Transverse colon (tissue), 4 donors: ENCODE measurements at regions not wholly inside any gene's neighbourhood (a gene's known extent, or its start where the extent isn't known, plus 50 kb on each side); places are given as distances from the start of the nearest gene placed in this dataset.

ENCODE experiments used
- DNase-seq: peaks from one replicate; pipeline ENCODE4 v3.0.0-alpha.2; 2019
- H3K27ac ChIP-seq, 4 donors: fragments of 200-600 bp; sonication (generic); 2 replicates each; pipeline ENCODE4 v1.5.1; 2016 to 2018; ENCODE audit warnings: inconsistent platforms in 4 of 4
- H3K27me3 ChIP-seq: fragments of 200-600 bp; sonication (generic); 2 replicates; pipeline ENCODE4 v1.5.1; 2017; ENCODE audit warnings: inconsistent platforms
- H3K36me3 ChIP-seq, 4 donors: fragments of 200-600 bp; sonication (generic); 2 replicates each; pipeline ENCODE4 v1.5.1; 2017 to 2019; ENCODE audit warnings: inconsistent platforms in 4 of 4
- H3K4me1 ChIP-seq, 4 donors: fragments of 200-600 bp; sonication (generic); 2 replicates each; pipeline ENCODE4 v1.5.1; 2017 to 2020; ENCODE audit warnings: inconsistent platforms in 4 of 4
- H3K4me3 ChIP-seq, 4 donors: fragments of 200-600 bp; sonication (generic); 1 replicate in 1 of 4; 2 replicates in 3 of 4; pipeline versions ENCODE4 v1.5.1 to v1.6.1; 2017 to 2019; ENCODE audit warnings: inconsistent platforms in 4 of 4
- H3K9me3 ChIP-seq, 2 donors: fragments of 200-600 bp; sonication (generic); 2 replicates each; pipeline ENCODE4 v1.5.1; 2017 to 2019; ENCODE audit warnings: inconsistent platforms in 2 of 2
- CTCF ChIP-seq, 5 experiments: fragments of 200-600 bp in 3 of 5; fragments of 450-650 bp in 2 of 5; sonication (generic) in 3 of 5; IDR thresholded peaks; 1 replicate in 2 of 5; 2 replicates in 3 of 5; pipeline ENCODE4 v1.5.1; 2016 to 2017; ENCODE audit warnings: antibody characterized with exemption in 5 of 5, inconsistent platforms in 3 of 5, mild to moderate bottlenecking in 2 of 5, moderate library complexity in 1 of 5
- EP300 ChIP-seq: sonication (generic); formaldehyde crosslinking; IDR thresholded peaks from one replicate; pipeline ENCODE4 v1.6.1; 2017; ENCODE audit warnings: antibody characterized with exemption, low read depth
- POLR2A ChIP-seq: fragments of 450-650 bp; IDR thresholded peaks from one replicate; pipeline ENCODE4 v1.6.1; 2016; ENCODE audit warnings: antibody characterized with exemption, mild to moderate bottlenecking, moderate library complexity
- POLR2AphosphoS5 ChIP-seq, 3 donors: sonication (generic); formaldehyde crosslinking; IDR thresholded peaks; one replicate each; pipeline ENCODE4 v1.6.1; 2016; ENCODE audit warnings: antibody characterized with exemption in 3 of 3
- WGBS, 2 donors: methylation state at CpG; one replicate each; pipeline ENCODE4 v1.1.5; 2018; ENCODE audit warnings: low coverage in 1 of 2; 5-methylcytosine and 5-hydroxymethylcytosine counted together
- in situ Hi-C, 4 donors: fragments of 200-750 bp; cut with MboI; loops; one replicate each; pipeline versions ENCODE4 v1.15.0 to v1.15.1; 2017; ENCODE audit warnings: low sequenced_read_pairs in 3 of 4, low pct_ligation_motif_present in 1 of 4, low pct_unique_long_range_greater_than_20kb in 1 of 4
- intact Hi-C: fragments of 100-400 bp; cut with DNase I; formaldehyde crosslinking; loops from one replicate; pipeline ENCODE4 v1.15.1; 2023; ENCODE audit warnings: low total_unique reads

GRCh38 chr4:142933207-142933606, 87.1 kb upstream of the INPP4B start:
- no peak overlapping the region for H3K27ac ChIP-seq
- 79 to 88% methylated on average over 4 to 5 of the region's 5 CpGs for WGBS, 2 donors
- intact Hi-C loops, result no loop called here

GRCh38 chr4:142940425-142941330, 94.6 kb upstream of the INPP4B start:
- WGBS, 2 donors, result 50 to 53% methylated on average over 3 to 6 of the region's 6 CpGs
- H3K27me3 ChIP-seq, result no peaks in the 10 kb centered on the region
- no peaks in the 10 kb centered on the region for H3K4me1 ChIP-seq
- H3K36me3 ChIP-seq, result no peaks in the 10 kb centered on the region
- H3K27ac ChIP-seq, result no peak overlapping the region
- TF ChIP-seq POLR2AphosphoS5 (IDR thresholded peaks at IDR 0.05) (no peak), CTCF (IDR thresholded peaks at IDR 0.05) (no peak), POLR2A (no peak), EP300 (no peak)
- no peak for DNase-seq
- intact Hi-C loops, result no loop called here
- no peak overlapping the region for H3K4me3 ChIP-seq
- no peaks in the 10 kb centered on the region for H3K9me3 ChIP-seq
- in situ Hi-C loops, result no loop called here

More at GRCh38 chr4:142933207-142933606, 87.1 kb upstream of the INPP4B start:
- H3K9me3 ChIP-seq, result no peaks in the 10 kb centered on the region
- H3K4me3 ChIP-seq, result no peak overlapping the region
- in situ Hi-C loops, result no loop called here
- TF ChIP-seq CTCF (IDR thresholded peaks at IDR 0.05) (no peak), POLR2A (no peak), POLR2AphosphoS5 (IDR thresholded peaks at IDR 0.05) (no peak), EP300 (no peak)
- no peaks in the 10 kb centered on the region for H3K27me3 ChIP-seq
- no peak for DNase-seq
- H3K36me3 ChIP-seq, result no peaks in the 10 kb centered on the region
- H3K4me1 ChIP-seq, result no peaks in the 10 kb centered on the region

GRCh38 chr4:142944565-142944964, 98.5 kb upstream of the INPP4B start:
- in situ Hi-C loops (no loop called here), intact Hi-C loops (no loop called here)
- Histone ChIP-seq H3K9me3 (peaks cover 0 to 6% of the 10 kb centered on the region in 2 donors), H3K4me1 (no peaks in the 10 kb centered on the region), H3K27ac (no peak overlapping the region), H3K27me3 (no peaks in the 10 kb centered on the region), H3K36me3 (no peaks in the 10 kb centered on the region), H3K4me3 (no peak overlapping the region)
- DNase-seq, result no peak
- TF ChIP-seq EP300, result no peak
- TF ChIP-seq POLR2A, result no peak
- TF ChIP-seq CTCF (IDR thresholded peaks at IDR 0.05), result no peak
- TF ChIP-seq POLR2AphosphoS5 (IDR thresholded peaks at IDR 0.05), result no peak
- WGBS, 2 donors, result 92% methylated on average over 1 of the region's 1 CpG

- Histone ChIP-seq H3K27ac (peak overlapping the region in 1 of 4 donors; percentile 15), H3K4me3 (no peak overlapping the region), H3K4me1 (no peaks in the 10 kb centered on the region), H3K27me3 (no peaks in the 10 kb centered on the region), H3K36me3 (no peaks in the 10 kb centered on the region), H3K9me3 (no peaks in the 10 kb centered on the region)
- DNase-seq, result no peak
- WGBS, 2 donors, result 64 to 66% methylated on average over 3 to 5 of the region's 5 CpGs
- in situ Hi-C loops (no loop called here), intact Hi-C loops (no loop called here)
- no peak for TF ChIP-seq POLR2A
- TF ChIP-seq POLR2AphosphoS5 (IDR thresholded peaks at IDR 0.05), result no peak
- TF ChIP-seq EP300, result no peak
- no peak for TF ChIP-seq CTCF (IDR thresholded peaks at IDR 0.05)
These were observed 106.9 kb upstream of the INPP4B start for GRCh38 chr4:142952821-142953580.
